ENCODE measurements at regions not wholly inside any gene's neighbourhood (a gene's known extent, or its start where the extent isn't known, plus 50 kb on each side); places are given as distances from the start of the nearest gene placed in this dataset.

DNA sequence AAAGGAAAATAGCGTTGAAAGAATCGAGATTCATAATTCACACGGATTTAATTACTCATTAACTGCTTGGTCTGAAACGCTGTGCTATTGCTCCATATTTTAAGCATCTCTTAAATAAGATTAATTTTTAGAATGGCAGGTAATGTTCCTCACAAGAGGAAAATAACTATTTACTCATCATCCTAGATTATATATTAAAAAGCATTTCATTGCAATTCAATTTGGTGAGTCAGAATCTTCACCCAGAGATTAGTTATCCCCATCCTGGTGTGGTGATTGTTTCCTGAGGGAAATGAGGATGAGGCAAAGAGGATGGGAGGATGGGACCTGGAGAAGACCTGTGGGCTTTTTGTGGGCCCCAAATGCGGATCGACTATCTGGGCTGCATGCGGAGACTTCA is 145.5 kb upstream of the MAP1B start:
- ATAC-seq, result no peak
- H3K27ac ChIP-seq (ENCODE audit: extremely low read length, insufficient read depth, low read length), result no peak overlapping the region
- 25% methylated on average over 7 of the region's 7 CpGs for WGBS (ENCODE audit: low lambda C conversion rate)
- no TSS peak for BruUV-seq (replicated peaks)
- TF ChIP-seq PHF20 (CRISPR knock-in tag; IDR thresholded peaks at IDR 0.05) (no peak), ZNF34 (CRISPR knock-in tag; IDR thresholded peaks at IDR 0.05; ENCODE audit: borderline replicate concordance) (no peak), ZNF558 (CRISPR knock-in tag; IDR thresholded peaks at IDR 0.05; ENCODE audit: borderline replicate concordance) (no peak), THAP8 (CRISPR knock-in tag; IDR thresholded peaks at IDR 0.05; ENCODE audit: borderline replicate concordance) (no peak), ZNF232 (CRISPR knock-in tag; IDR thresholded peaks at IDR 0.05; ENCODE audit: borderline replicate concordance) (no peak), RNF2 (conservative IDR thresholded peaks at IDR 0.05; ENCODE audit: low read depth) (no peak), EEA1 (CRISPR knock-in tag; IDR thresholded peaks at IDR 0.05; ENCODE audit: borderline replicate concordance) (no peak), SKI (IDR thresholded peaks at IDR 0.05; ENCODE audit: partially characterized antibody) (no peak), SRSF9 (IDR thresholded peaks at IDR 0.05; ENCODE audit: borderline replicate concordance, insufficient read depth, low read depth, low read length, poor library complexity, severe bottlenecking) (no peak)
- TF ChIP-seq, protein P1, sequence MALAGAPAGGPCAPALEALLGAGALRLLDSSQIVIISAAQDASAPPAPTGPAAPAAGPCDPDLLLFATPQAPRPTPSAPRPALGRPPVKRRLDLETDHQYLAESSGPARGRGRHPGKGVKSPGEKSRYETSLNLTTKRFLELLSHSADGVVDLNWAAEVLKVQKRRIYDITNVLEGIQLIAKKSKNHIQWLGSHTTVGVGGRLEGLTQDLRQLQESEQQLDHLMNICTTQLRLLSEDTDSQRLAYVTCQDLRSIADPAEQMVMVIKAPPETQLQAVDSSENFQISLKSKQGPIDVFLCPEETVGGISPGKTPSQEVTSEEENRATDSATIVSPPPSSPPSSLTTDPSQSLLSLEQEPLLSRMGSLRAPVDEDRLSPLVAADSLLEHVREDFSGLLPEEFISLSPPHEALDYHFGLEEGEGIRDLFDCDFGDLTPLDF (CRISPR knock-in tag; IDR thresholded peaks at IDR 0.05), result no peak
- TF ChIP-seq, protein P2, sequence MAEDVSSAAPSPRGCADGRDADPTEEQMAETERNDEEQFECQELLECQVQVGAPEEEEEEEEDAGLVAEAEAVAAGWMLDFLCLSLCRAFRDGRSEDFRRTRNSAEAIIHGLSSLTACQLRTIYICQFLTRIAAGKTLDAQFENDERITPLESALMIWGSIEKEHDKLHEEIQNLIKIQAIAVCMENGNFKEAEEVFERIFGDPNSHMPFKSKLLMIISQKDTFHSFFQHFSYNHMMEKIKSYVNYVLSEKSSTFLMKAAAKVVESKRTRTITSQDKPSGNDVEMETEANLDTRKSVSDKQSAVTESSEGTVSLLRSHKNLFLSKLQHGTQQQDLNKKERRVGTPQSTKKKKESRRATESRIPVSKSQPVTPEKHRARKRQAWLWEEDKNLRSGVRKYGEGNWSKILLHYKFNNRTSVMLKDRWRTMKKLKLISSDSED (CRISPR knock-in tag; IDR thresholded peaks at IDR 0.05), result no peak
- H3K4me3 ChIP-seq (replicated peaks in 1 of 3; ENCODE audit: insufficient read depth in 1 of 3, low read depth in 2 of 3, low read length in 3 of 3), result no peak overlapping the region
- no peaks in the 10 kb centered on the region for H3K36me3 ChIP-seq (replicated peaks in 1 of 2; ENCODE audit: control insufficient read depth in 1 of 2, insufficient read depth in 2 of 2, low read length in 2 of 2)
- H3K9me3 ChIP-seq (ENCODE audit: low read length), result no peaks in the 10 kb centered on the region
- H3K4me2 ChIP-seq (ENCODE audit: low read depth, low read length), result no peak overlapping the region
- H4K20me1 ChIP-seq (ENCODE audit: insufficient read depth, low read length), result no peaks in the 10 kb centered on the region
- no peak overlapping the region for H3K9ac ChIP-seq (ENCODE audit: insufficient read depth, low read depth, low read length)
- intact Hi-C loops (cut with micrococcal nuclease; ENCODE audit: unreplicated experiment) (no loop called here), in situ Hi-C loops (cut with HindIII; ENCODE audit: extremely low pct_ligation_motif_present, low pct_unique_long_range_greater_than_20kb) (no loop called here)
- no peaks in the 10 kb centered on the region; a peak in 1 of 5 replicates for H3K27me3 ChIP-seq (ENCODE audit: control insufficient read depth in 1 of 2, insufficient read depth in 2 of 2, low read length in 2 of 2)
- FAIRE-seq, result no peak
- ChIA-PET CTCF (ENCODE audit: low intra/inter-chr PET ratio, low total read pairs) (no interaction called here), POLR2A (no interaction called here)
- H3K4me1 ChIP-seq (ENCODE audit: insufficient read depth, low read length), result no peaks in the 10 kb centered on the region
- DNase-seq (ENCODE audit: low spot score), result no peak
- H2AFZ ChIP-seq (ENCODE audit: low read length), result no peak overlapping the region
- H3K79me2 ChIP-seq (ENCODE audit: insufficient read depth, low read length), result no peaks in the 10 kb centered on the region
